Activated CD4-positive, alpha-beta T cell treated with anti-CD3 and anti-CD28 coated beads for 36 hours (primary cell): ENCODE measurements at regions not wholly inside any gene's neighbourhood (a gene's known extent, or its start where the extent isn't known, plus 50 kb on each side); places are given as distances from the start of the nearest gene placed in this dataset.

ENCODE experiments used
- ATAC-seq: fragments of 200-7000 bp; cut with Tn5 transposase; one replicate; pipeline ENCODE4 v1.10.0; 2021; ENCODE audit warnings: mild to moderate bottlenecking, moderate library complexity
- CTCF ChIA-PET: fragments of 350-600 bp; sonication (Branson Sonifier 250); formaldehyde crosslinking; loops from one replicate; lab custom pipeline; 2021; ENCODE audit warnings: antibody characterized with exemption; lab: Charles Lee
- POLR2A ChIA-PET: fragments of 350-600 bp; sonication (Branson Sonifier 250); formaldehyde crosslinking; loops from one replicate; lab custom pipeline; 2021; ENCODE audit warnings: antibody characterized with exemption, inconsistent platforms; lab: Charles Lee
- DNase-seq: peaks from one replicate; pipeline ENCODE4 v3.0.0-alpha.2; 2020
- H3K27ac Mint-ChIP-seq: one replicate; pipeline ENCODE4 v1.8.0; 2021; ENCODE audit warnings: mixed read lengths
- H3K27me3 Mint-ChIP-seq: one replicate; pipeline ENCODE4 v1.8.0; 2021; ENCODE audit warnings: mixed read lengths
- H3K36me3 Mint-ChIP-seq: one replicate; pipeline ENCODE4 v1.8.0; 2021; ENCODE audit warnings: low read depth, mixed read lengths
- H3K4me1 Mint-ChIP-seq: one replicate; pipeline ENCODE4 v1.8.0; 2021; ENCODE audit warnings: mixed read lengths
- H3K4me3 Mint-ChIP-seq: one replicate; pipeline ENCODE4 v1.8.0; 2021; ENCODE audit warnings: mild to moderate bottlenecking, moderate library complexity, mixed read lengths
- H3K9me3 Mint-ChIP-seq: one replicate; pipeline ENCODE4 v1.8.0; 2021; ENCODE audit warnings: low read depth, mixed read lengths
- intact Hi-C, 2 experiments: fragments of 100-400 bp; cut with DNase I in 1 of 2; cut with micrococcal nuclease in 1 of 2; formaldehyde crosslinking; loops; one replicate each; pipeline versions ENCODE4 v1.14.2 to v1.15.1; 2022 to 2024; cut with DNase I, micrococcal nuclease

GRCh38 chr16:51924744-51925143, 622.2 kb downstream of the TOX3 start:
- H3K4me3 Mint-ChIP-seq: no peak overlapping the region
- H3K4me1 Mint-ChIP-seq: no peaks in the 10 kb centered on the region
- DNase-seq (no peak), ATAC-seq (no peak)
- H3K9me3 Mint-ChIP-seq: no peaks in the 10 kb centered on the region
- no peaks in the 10 kb centered on the region for H3K36me3 Mint-ChIP-seq
- CTCF ChIA-PET: no interaction called here
- H3K27ac Mint-ChIP-seq: no peak overlapping the region
- POLR2A ChIA-PET: no interaction called here
- H3K27me3 Mint-ChIP-seq: no peaks in the 10 kb centered on the region
- intact Hi-C loops: no loop called here

- CTCF ChIA-PET: no interaction called here
- H3K27ac Mint-ChIP-seq: no peak overlapping the region
Observed at GRCh38 chr16:51922476-51922875, 624.5 kb downstream of the TOX3 start.

DNA sequence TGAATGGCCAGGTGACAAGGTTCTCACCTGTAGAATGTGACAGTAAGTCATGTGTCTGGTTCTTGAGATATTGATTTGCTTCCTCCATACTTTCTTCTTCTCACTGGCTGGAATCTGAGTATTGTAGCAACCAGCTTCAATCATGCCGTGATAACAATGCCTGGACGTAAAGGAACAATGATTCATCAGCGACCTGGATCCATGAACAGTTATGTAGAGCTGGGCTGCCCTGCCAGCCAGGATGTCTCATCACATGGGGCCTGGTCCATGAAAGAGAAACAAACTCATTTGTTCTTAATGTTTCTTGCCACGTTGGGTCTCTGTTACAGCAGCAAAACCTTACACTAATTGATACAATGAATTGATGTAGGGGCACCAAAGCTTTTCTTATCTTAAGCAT, 627.2 kb downstream of the TOX3 start:
- Mint-ChIP-seq H3K36me3 (no peaks in the 10 kb centered on the region), H3K9me3 (peaks cover 2% of the 10 kb centered on the region), H3K27ac (no peak overlapping the region)

More at GRCh38 chr16:51922476-51922875, 624.5 kb downstream of the TOX3 start:
- no peaks in the 10 kb centered on the region for H3K4me1 Mint-ChIP-seq
- no peak overlapping the region for H3K4me3 Mint-ChIP-seq
- intact Hi-C loops: no loop called here
- ATAC-seq (no peak), DNase-seq (no peak)
- POLR2A ChIA-PET: no interaction called here
- no peaks in the 10 kb centered on the region for H3K9me3 Mint-ChIP-seq
- no peaks in the 10 kb centered on the region for H3K36me3 Mint-ChIP-seq
- H3K27me3 Mint-ChIP-seq: no peaks in the 10 kb centered on the region

DNA sequence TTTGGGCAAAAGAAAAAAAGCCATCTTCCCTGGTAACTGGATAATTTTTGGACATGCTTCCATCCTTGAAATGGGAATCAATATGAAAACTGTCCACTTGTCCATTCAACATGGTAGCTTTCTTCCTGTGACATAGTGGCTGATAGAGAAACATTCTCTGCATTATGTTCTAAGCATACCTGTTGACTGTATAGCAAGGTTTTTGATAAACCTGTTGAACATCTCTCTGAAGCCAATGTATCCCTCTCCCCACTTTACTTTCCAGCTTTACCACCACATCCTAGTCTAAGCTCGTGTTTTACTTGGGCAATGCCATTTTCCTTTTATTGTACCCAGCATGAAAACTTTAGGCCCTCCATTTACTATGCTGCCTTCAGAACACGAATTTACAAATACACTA, 630.1 kb downstream of the TOX3 start:
- Mint-ChIP-seq H3K4me3 (no peak overlapping the region), H3K36me3 (no peaks in the 10 kb centered on the region), H3K9me3 (peaks cover 4% of the 10 kb centered on the region), H3K27ac (no peak overlapping the region), H3K27me3 (no peaks in the 10 kb centered on the region), H3K4me1 (no peaks in the 10 kb centered on the region)
- ATAC-seq: no peak
- intact Hi-C loops: no loop called here
- DNase-seq: no peak
- ChIA-PET CTCF (no interaction called here), POLR2A (no interaction called here)

More for the DNA sequence above, 627.2 kb downstream of the TOX3 start:
- no peaks in the 10 kb centered on the region for H3K27me3 Mint-ChIP-seq
- DNase-seq (no peak), ATAC-seq (no peak)
- H3K4me3 Mint-ChIP-seq: no peak overlapping the region
- ChIA-PET CTCF (interaction anchor here (0.8 kb wide), 1 partner anchor 219 kb away, joined by 3 read pairs; no protein-coding TSS in a partner anchor), POLR2A (no interaction called here)
- intact Hi-C loops: no loop called here
- no peaks in the 10 kb centered on the region for H3K4me1 Mint-ChIP-seq

GRCh38 chr16:51916231-51916630, 630.7 kb downstream of the TOX3 start:
- no peaks in the 10 kb centered on the region for H3K4me1 Mint-ChIP-seq
- H3K36me3 Mint-ChIP-seq: no peaks in the 10 kb centered on the region
- H3K4me3 Mint-ChIP-seq: no peak overlapping the region
- POLR2A ChIA-PET: no interaction called here
- CTCF ChIA-PET: interaction anchor here (0.6 kb wide), 1 partner anchor 1958 kb away, joined by 3 read pairs; no protein-coding TSS in a partner anchor
- H3K27ac Mint-ChIP-seq: no peak overlapping the region
- H3K9me3 Mint-ChIP-seq: peaks cover 4% of the 10 kb centered on the region
- no peaks in the 10 kb centered on the region for H3K27me3 Mint-ChIP-seq
- DNase-seq (no peak), ATAC-seq (no peak)
- intact Hi-C loops: no loop called here

GRCh38 chr16:51907680-51908079, 639.3 kb downstream of the TOX3 start:
- intact Hi-C loops: no loop called here
- ChIA-PET POLR2A (no interaction called here), CTCF (no interaction called here)
- Mint-ChIP-seq H3K27me3 (no peaks in the 10 kb centered on the region), H3K36me3 (no peaks in the 10 kb centered on the region), H3K4me3 (no peak overlapping the region), H3K4me1 (no peaks in the 10 kb centered on the region), H3K9me3 (peaks cover 4% of the 10 kb centered on the region), H3K27ac (no peak overlapping the region)
- no peak for ATAC-seq
- no peak for DNase-seq

GRCh38 chr16:51900221-51900780, 646.6 kb downstream of the TOX3 start:
- no peaks in the 10 kb centered on the region for H3K36me3 Mint-ChIP-seq
- no peaks in the 10 kb centered on the region for H3K27me3 Mint-ChIP-seq
- peaks cover 4% of the 10 kb centered on the region for H3K9me3 Mint-ChIP-seq
- H3K4me3 Mint-ChIP-seq: no peak overlapping the region
- intact Hi-C loops: no loop called here
- POLR2A ChIA-PET: no interaction called here
- DNase-seq: no peak
- CTCF ChIA-PET: no interaction called here
- ATAC-seq: no peak
- no peak overlapping the region for H3K27ac Mint-ChIP-seq
- H3K4me1 Mint-ChIP-seq: no peaks in the 10 kb centered on the region

- CTCF ChIA-PET: interaction anchor here (1.4 kb wide), 1 partner anchor 10 kb away, joined by 3 read pairs; no protein-coding TSS in a partner anchor
- ATAC-seq (no peak), DNase-seq (no peak)
- POLR2A ChIA-PET: no interaction called here
- intact Hi-C loops: no loop called here
- Mint-ChIP-seq H3K27me3 (no peaks in the 10 kb centered on the region), H3K4me1 (no peaks in the 10 kb centered on the region), H3K27ac (no peak overlapping the region), H3K36me3 (no peaks in the 10 kb centered on the region), H3K9me3 (peaks cover 5% of the 10 kb centered on the region), H3K4me3 (no peak overlapping the region)
Observed at GRCh38 chr16:51898872-51899271, 648.1 kb downstream of the TOX3 start.

GRCh38 chr16:51896013-51896412, 650.9 kb downstream of the TOX3 start:
- no peak for ATAC-seq
- intact Hi-C loops: no loop called here
- Mint-ChIP-seq H3K9me3 (peaks cover 8% of the 10 kb centered on the region), H3K27me3 (no peaks in the 10 kb centered on the region), H3K36me3 (no peaks in the 10 kb centered on the region), H3K4me1 (no peaks in the 10 kb centered on the region), H3K27ac (no peak overlapping the region), H3K4me3 (no peak overlapping the region)
- no peak for DNase-seq
- CTCF ChIA-PET: no interaction called here
- POLR2A ChIA-PET: no interaction called here

GRCh38 chr16:51892293-51893007, 654.5 kb downstream of the TOX3 start:
- no peaks in the 10 kb centered on the region for H3K27me3 Mint-ChIP-seq
- H3K4me3 Mint-ChIP-seq: no peak overlapping the region
- no peaks in the 10 kb centered on the region for H3K4me1 Mint-ChIP-seq
- intact Hi-C loops: no loop called here
- ChIA-PET CTCF (no interaction called here), POLR2A (no interaction called here)
- peaks cover 9% of the 10 kb centered on the region for H3K9me3 Mint-ChIP-seq
- no peaks in the 10 kb centered on the region for H3K36me3 Mint-ChIP-seq
- DNase-seq (no peak), ATAC-seq (no peak)
- H3K27ac Mint-ChIP-seq: no peak overlapping the region

DNA sequence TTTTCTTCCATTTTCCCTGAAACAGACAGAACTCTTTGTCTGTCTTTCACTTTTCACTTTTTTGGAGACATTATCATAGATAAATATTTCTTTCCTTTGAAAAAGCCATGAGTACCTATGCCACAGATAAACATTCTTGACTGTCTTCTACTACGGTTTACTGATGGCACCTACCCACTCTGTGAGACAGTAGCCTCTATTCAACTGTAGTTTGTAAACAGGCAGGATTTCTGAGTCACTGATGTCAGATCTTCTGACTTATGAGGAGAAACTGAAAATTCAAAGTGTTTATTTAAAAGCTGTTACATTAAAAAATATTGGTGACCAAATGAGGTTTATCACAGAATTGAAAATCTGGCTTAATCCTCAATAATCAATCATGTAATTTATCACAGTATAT, 658.4 kb downstream of the TOX3 start:
- DNase-seq: no peak
- CTCF ChIA-PET: interaction anchor here (1.0 kb wide), 1 partner anchor 9 kb away, joined by 3 read pairs; no protein-coding TSS in a partner anchor
- H3K9me3 Mint-ChIP-seq: peaks cover 5% of the 10 kb centered on the region
- H3K27me3 Mint-ChIP-seq: no peaks in the 10 kb centered on the region
- intact Hi-C loops: no loop called here
- no peak for ATAC-seq
- no peak overlapping the region for H3K27ac Mint-ChIP-seq
- H3K36me3 Mint-ChIP-seq: no peaks in the 10 kb centered on the region
- no peaks in the 10 kb centered on the region for H3K4me1 Mint-ChIP-seq
- H3K4me3 Mint-ChIP-seq: no peak overlapping the region
- POLR2A ChIA-PET: no interaction called here

DNA sequence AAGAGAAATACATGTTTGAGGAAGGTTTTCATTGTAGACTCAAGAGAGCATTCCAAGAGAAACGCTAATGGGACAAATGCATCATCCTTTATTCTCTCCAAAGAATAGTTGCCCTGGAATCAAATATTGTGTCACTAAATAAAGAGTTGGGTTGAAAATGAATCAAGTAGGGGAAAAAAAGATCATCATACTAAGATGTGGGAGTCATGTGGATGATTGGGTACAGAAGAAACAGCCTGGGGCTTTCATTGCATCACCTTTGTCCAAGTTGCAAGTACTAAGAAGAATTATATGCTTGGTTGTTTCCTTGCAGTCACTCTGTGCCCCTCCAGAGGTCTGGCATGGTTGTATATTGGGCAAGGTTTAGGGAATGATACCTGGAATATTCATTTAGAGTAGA, 658.9 kb downstream of the TOX3 start:
- POLR2A ChIA-PET: no interaction called here
- ATAC-seq (no peak), DNase-seq (no peak)
- Mint-ChIP-seq H3K9me3 (peaks cover 2% of the 10 kb centered on the region), H3K27ac (no peak overlapping the region), H3K36me3 (no peaks in the 10 kb centered on the region), H3K27me3 (no peaks in the 10 kb centered on the region), H3K4me3 (no peak overlapping the region), H3K4me1 (no peaks in the 10 kb centered on the region)
- CTCF ChIA-PET: no interaction called here
- intact Hi-C loops: no loop called here
